ENCODE measurements at regions not wholly inside any gene's neighbourhood (a gene's known extent, or its start where the extent isn't known, plus 50 kb on each side); places are given as distances from the start of the nearest gene placed in this dataset.

GRCh38 chr2:57314682-57315081 lies 731.9 kb upstream of the VRK2 start:
- no peaks in the 10 kb centered on the region for H3K36me3 ChIP-seq (replicated peaks in 1 of 2; ENCODE audit: control insufficient read depth in 1 of 2, insufficient read depth in 2 of 2, low read length in 1 of 2)
- no peaks in the 10 kb centered on the region for H3K27me3 ChIP-seq (ENCODE audit: insufficient read depth)
- H3F3A ChIP-seq (replicated peaks; ENCODE audit: insufficient read depth), result no peaks in the 10 kb centered on the region
- no peak overlapping the region for H3K27ac ChIP-seq (ENCODE audit: low read depth in 2 of 2, low read length in 1 of 2)
- ChIA-PET CTCF (no interaction called here), POLR2A (no interaction called here)
- H3K9me2 ChIP-seq, result no peaks in the 10 kb centered on the region
- TF ChIP-seq EZH2phosphoT487 (IDR thresholded peaks at IDR 0.05; ENCODE audit: borderline replicate concordance, low read depth), result no peak
- TF ChIP-seq FOXM1 (IDR thresholded peaks at IDR 0.05; ENCODE audit: low read depth), result no peak
- TF ChIP-seq PBX3 (IDR thresholded peaks at IDR 0.05), result no peak
- TF ChIP-seq SIN3A (IDR thresholded peaks at IDR 0.05; ENCODE audit: borderline replicate concordance, low read depth, low read length), result no peak
- TF ChIP-seq FOSL2 (IDR thresholded peaks at IDR 0.05; ENCODE audit: borderline replicate concordance, low read depth), result no peak
- no peak for TF ChIP-seq NRF1 (IDR thresholded peaks at IDR 0.05; ENCODE audit: low read depth, low read length)
- no peak for TF ChIP-seq CHD2 (IDR thresholded peaks at IDR 0.05; ENCODE audit: low read length, partially characterized antibody)
- no peak for TF ChIP-seq RXRA (IDR thresholded peaks at IDR 0.05; ENCODE audit: borderline replicate concordance, low read depth)
- no peak for TF ChIP-seq EP300 (IDR thresholded peaks at IDR 0.05; ENCODE audit: borderline replicate concordance in 1 of 2, low read depth in 1 of 2, low read length in 1 of 2)
- TF ChIP-seq, protein P1, sequence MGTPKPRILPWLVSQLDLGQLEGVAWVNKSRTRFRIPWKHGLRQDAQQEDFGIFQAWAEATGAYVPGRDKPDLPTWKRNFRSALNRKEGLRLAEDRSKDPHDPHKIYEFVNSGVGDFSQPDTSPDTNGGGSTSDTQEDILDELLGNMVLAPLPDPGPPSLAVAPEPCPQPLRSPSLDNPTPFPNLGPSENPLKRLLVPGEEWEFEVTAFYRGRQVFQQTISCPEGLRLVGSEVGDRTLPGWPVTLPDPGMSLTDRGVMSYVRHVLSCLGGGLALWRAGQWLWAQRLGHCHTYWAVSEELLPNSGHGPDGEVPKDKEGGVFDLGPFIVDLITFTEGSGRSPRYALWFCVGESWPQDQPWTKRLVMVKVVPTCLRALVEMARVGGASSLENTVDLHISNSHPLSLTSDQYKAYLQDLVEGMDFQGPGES (IDR thresholded peaks at IDR 0.05; ENCODE audit: low read depth, low read length), result no peak
- no peak for TF ChIP-seq NFIC (IDR thresholded peaks at IDR 0.05; ENCODE audit: borderline replicate concordance)
- TF ChIP-seq MXI1 (IDR thresholded peaks at IDR 0.05; ENCODE audit: low read depth, low read length), result no peak
- no peak for TF ChIP-seq POLR2AphosphoS5 (IDR thresholded peaks at IDR 0.05; ENCODE audit: low read depth, low read length)
- TF ChIP-seq RFX5 (IDR thresholded peaks at IDR 0.05; ENCODE audit: low read length), result no peak
- no peak for TF ChIP-seq RAD21 (IDR thresholded peaks at IDR 0.05; ENCODE audit: low read length)
- no peak for TF ChIP-seq TCF12 (IDR thresholded peaks at IDR 0.05)
- no peak for TF ChIP-seq CTCF (IDR thresholded peaks at IDR 0.05)
- no peaks in the 10 kb centered on the region for H3K79me2 ChIP-seq (ENCODE audit: insufficient read depth)
- no peak overlapping the region for H3K4me2 ChIP-seq
- no peak overlapping the region for H2AFZ ChIP-seq (ENCODE audit: low read depth)
- H3K9ac ChIP-seq, result no peak overlapping the region
- no peak for DNase-seq
- H4K20me1 ChIP-seq (ENCODE audit: insufficient read depth), result no peaks in the 10 kb centered on the region
- no peak overlapping the region for H3K4me3 ChIP-seq (ENCODE audit: low read depth in 2 of 2, low read length in 1 of 2)
- H3K4me1 ChIP-seq (ENCODE audit: control insufficient read depth in 1 of 2, insufficient read depth in 2 of 2, low read depth in 1 of 2, low read length in 1 of 2), result no peaks in the 10 kb centered on the region
- H3K9me3 ChIP-seq, result no peaks in the 10 kb centered on the region
